AG04450 (cell line): ENCODE measurements at regions not wholly inside any gene's neighbourhood (a gene's known extent, or its start where the extent isn't known, plus 50 kb on each side); places are given as distances from the start of the nearest gene placed in this dataset.

ENCODE experiments used
- CTCF ChIA-PET: fragments of 300-600, 350-600 bp; formaldehyde crosslinking; extraction: SDS; loops from one replicate; lab custom pipeline; 2022; ENCODE audit warnings: antibody characterized with exemption, inconsistent platforms; lab: Charles Lee
- POLR2A ChIA-PET: fragments of 350-600 bp; formaldehyde crosslinking; extraction: SDS; loops from one replicate; lab custom pipeline; 2021; ENCODE audit warnings: antibody characterized with exemption, inconsistent platforms; lab: Yijun Ruan, JAX
- DNase-seq: peaks from one replicate; pipeline ENCODE4 v3.0.0-alpha.2; 2011; ENCODE audit warnings: low read depth, low spot score
- H3K27ac ChIP-seq: one replicate; pipeline ENCODE4 v1.5.1; 2012; ENCODE audit warnings: low read depth, low read length, control low read depth
- H3K27me3 ChIP-seq: one replicate; pipeline ENCODE4 v1.6.0; 2012; ENCODE audit warnings: low read length; ENCODE audit not compliant: control insufficient read depth, insufficient read depth
- H3K4me3 ChIP-seq: 2 replicates; pipeline ENCODE4 v1.5.1; 2011; ENCODE audit warnings: mild to moderate bottlenecking, low read depth, low read length, control low read depth
- H3K9me3 ChIP-seq: 2 replicates; pipeline ENCODE4 v1.5.1; 2012; ENCODE audit warnings: low read length; ENCODE audit not compliant: control insufficient read depth, insufficient read depth
- TF ChIP-seq, protein P1 (sequence below): IDR thresholded peaks from 2 replicates; pipeline ENCODE4 v1.5.1; 2011; ENCODE audit warnings: low read depth, low read length, control low read depth, inconsistent platforms

DNA sequence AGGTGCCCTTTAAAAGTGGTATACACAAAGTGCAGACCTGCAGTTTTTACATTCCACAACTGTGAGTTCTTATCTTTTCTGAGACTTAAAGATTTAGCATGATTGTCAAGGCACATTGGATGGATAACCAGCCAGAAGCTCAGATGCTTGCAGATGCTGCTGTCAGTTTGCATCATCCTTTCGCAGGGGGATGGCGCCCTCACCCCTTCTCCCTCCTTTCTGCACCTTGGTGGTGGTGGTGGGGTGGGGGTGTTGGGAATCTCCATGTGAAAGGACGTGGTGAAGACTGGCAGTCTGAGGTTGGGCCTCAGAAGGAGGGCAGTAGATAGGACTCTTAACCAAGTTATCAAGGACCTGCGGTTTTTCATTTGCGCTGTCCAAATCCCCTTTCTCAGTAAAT, 309.6 kb upstream of the SEMA6D start:
- H3K9me3 ChIP-seq, result no peaks in the 10 kb centered on the region
- no peaks in the 10 kb centered on the region for H3K27me3 ChIP-seq
- ChIA-PET POLR2A (no interaction called here), CTCF (no interaction called here)
- no peak for DNase-seq
- no peak overlapping the region for H3K27ac ChIP-seq
- TF ChIP-seq, protein P1, sequence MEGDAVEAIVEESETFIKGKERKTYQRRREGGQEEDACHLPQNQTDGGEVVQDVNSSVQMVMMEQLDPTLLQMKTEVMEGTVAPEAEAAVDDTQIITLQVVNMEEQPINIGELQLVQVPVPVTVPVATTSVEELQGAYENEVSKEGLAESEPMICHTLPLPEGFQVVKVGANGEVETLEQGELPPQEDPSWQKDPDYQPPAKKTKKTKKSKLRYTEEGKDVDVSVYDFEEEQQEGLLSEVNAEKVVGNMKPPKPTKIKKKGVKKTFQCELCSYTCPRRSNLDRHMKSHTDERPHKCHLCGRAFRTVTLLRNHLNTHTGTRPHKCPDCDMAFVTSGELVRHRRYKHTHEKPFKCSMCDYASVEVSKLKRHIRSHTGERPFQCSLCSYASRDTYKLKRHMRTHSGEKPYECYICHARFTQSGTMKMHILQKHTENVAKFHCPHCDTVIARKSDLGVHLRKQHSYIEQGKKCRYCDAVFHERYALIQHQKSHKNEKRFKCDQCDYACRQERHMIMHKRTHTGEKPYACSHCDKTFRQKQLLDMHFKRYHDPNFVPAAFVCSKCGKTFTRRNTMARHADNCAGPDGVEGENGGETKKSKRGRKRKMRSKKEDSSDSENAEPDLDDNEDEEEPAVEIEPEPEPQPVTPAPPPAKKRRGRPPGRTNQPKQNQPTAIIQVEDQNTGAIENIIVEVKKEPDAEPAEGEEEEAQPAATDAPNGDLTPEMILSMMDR, result no peak
- no peak overlapping the region for H3K4me3 ChIP-seq

DNA sequence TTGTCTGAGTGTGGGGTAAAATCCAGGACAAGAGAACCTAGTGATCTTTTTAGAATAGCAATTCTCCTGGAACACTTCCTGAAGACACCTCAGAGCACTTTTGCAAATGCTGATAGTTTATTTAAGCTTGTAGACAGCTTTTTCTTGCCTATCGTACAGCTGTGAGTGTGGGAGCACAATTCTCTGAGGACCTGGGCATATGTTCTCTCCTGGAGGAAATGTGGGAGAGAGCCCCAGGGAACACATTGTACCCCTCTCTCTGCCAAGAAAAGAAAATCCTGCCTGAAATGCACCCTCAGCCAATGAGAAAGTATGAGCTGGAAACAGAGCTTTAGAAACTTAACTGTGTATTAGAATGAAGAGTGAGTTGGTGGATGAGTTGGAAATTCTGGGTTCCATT, 308.3 kb upstream of the SEMA6D start:
- Histone ChIP-seq H3K9me3 (no peaks in the 10 kb centered on the region), H3K27me3 (no peaks in the 10 kb centered on the region), H3K4me3 (no peak overlapping the region), H3K27ac (no peak overlapping the region)
- ChIA-PET POLR2A (no interaction called here), CTCF (interaction anchor here (0.6 to 1.1 kb wide), 2 partner anchors 77 to 878 kb away, joined by 3 read pairs; no protein-coding TSS in a partner anchor)
- DNase-seq, result no peak
- TF ChIP-seq, protein P1, result no peak

DNA sequence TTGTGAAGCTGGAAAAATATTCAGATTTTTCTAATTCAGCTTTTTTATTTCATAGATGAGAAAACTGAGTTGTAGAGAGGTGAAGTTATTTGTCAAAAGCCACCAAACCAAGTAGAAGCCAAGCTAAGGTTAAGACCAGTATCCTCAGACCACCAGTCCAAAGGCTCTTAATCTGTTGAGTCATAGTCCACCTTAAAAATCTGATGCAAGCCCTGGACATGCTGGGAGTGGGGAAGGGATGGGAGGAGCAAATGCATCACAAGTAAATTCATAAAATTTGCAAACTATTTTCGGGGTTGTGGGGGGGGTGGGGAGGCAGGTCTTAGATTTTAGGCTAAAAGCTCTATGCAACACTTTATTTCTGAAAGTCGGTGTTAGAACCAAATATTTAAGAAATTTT, 307.7 kb upstream of the SEMA6D start:
- TF ChIP-seq, protein P1, result no peak
- DNase-seq, result no peak
- Histone ChIP-seq H3K27me3 (no peaks in the 10 kb centered on the region), H3K9me3 (no peaks in the 10 kb centered on the region), H3K4me3 (no peak overlapping the region), H3K27ac (no peak overlapping the region)
- ChIA-PET POLR2A (no interaction called here), CTCF (interaction anchor here (0.6 to 1.1 kb wide), 2 partner anchors 77 to 877 kb away, joined by 3 read pairs; no protein-coding TSS in a partner anchor)

DNA sequence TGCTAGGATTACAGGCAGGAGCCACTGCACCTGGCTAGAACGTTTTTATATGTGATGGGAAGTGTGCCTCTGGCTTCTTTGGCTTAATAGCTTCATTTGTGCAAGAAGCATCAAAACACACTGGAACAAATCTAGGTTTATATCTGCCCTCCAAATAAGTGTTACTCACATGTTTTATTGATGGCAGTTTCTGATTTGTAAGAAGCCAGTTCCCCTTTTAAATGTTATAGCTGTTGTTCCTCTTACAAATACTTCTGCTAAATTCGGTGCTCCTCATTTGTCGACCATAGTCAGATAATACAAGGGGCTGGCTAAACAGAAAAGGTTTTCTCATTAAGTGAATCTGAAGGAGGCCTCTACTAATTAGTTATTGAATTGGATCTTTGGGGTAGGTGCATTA, 307.1 kb upstream of the SEMA6D start:
- no peak overlapping the region for H3K27ac ChIP-seq
- POLR2A ChIA-PET, result no interaction called here
- CTCF ChIA-PET, result interaction anchor here (0.6 kb wide), 1 partner anchor 48 kb away, joined by 3 read pairs; no protein-coding TSS in a partner anchor
- TF ChIP-seq, protein P1, result no peak
- H3K9me3 ChIP-seq, result no peaks in the 10 kb centered on the region
- H3K4me3 ChIP-seq, result no peak overlapping the region
- no peak for DNase-seq
- H3K27me3 ChIP-seq, result no peaks in the 10 kb centered on the region

GRCh38 chr15:47411733-47412132, 305.6 kb upstream of the SEMA6D start:
- ChIA-PET POLR2A (no interaction called here), CTCF (no interaction called here)
- no peak for DNase-seq
- TF ChIP-seq, protein P1, result no peak
- Histone ChIP-seq H3K9me3 (no peaks in the 10 kb centered on the region), H3K27me3 (no peaks in the 10 kb centered on the region), H3K4me3 (no peak overlapping the region), H3K27ac (no peak overlapping the region)
